Epithelial cell of prostate (primary cell): ENCODE measurements at regions not wholly inside any gene's neighbourhood (a gene's known extent, or its start where the extent isn't known, plus 50 kb on each side); places are given as distances from the start of the nearest gene placed in this dataset.

ENCODE experiments used
- DNase-seq: peaks from one replicate; pipeline ENCODE4 v3.0.0-alpha.2; 2011; ENCODE audit warnings: low read depth, low spot score
- H3K27ac ChIP-seq: fragments of 450-650 bp; 2 replicates; pipeline ENCODE4 v1.5.1; 2017; ENCODE audit warnings: mild to moderate bottlenecking

GRCh38 chr6:130748041-130748440 lies 79.2 kb upstream of the SMLR1 start:
- no peak overlapping the region for H3K27ac ChIP-seq
- DNase-seq = no peak

GRCh38 chr6:130749402-130749801 lies 77.8 kb upstream of the SMLR1 start:
- no peak overlapping the region for H3K27ac ChIP-seq
- DNase-seq = no peak

- H3K27ac ChIP-seq = no peak overlapping the region
- DNase-seq = no peak
Observed at GRCh38 chr6:130752267-130752666, 74.9 kb upstream of the SMLR1 start.

GRCh38 chr6:130754786-130755367 lies 72.3 kb upstream of the SMLR1 start:
- H3K27ac ChIP-seq = no peak overlapping the region
- DNase-seq = no peak

- H3K27ac ChIP-seq = no peak overlapping the region
Observed at GRCh38 chr6:130755368-130756034, 71.7 kb upstream of the SMLR1 start.

GRCh38 chr6:130756824-130757223 lies 70.4 kb upstream of the SMLR1 start:
- H3K27ac ChIP-seq = no peak overlapping the region
- DNase-seq = no peak

More at GRCh38 chr6:130755368-130756034, 71.7 kb upstream of the SMLR1 start:
- no peak for DNase-seq

- no peak overlapping the region for H3K27ac ChIP-seq
- no peak for DNase-seq
Observed at GRCh38 chr6:130758813-130759212, 68.4 kb upstream of the SMLR1 start.

- no peak overlapping the region for H3K27ac ChIP-seq
- DNase-seq = no peak
Observed at GRCh38 chr6:130760006-130760405, 67.2 kb upstream of the SMLR1 start.

- no peak for DNase-seq
Observed at GRCh38 chr6:130761286-130761685, 65.9 kb upstream of the SMLR1 start.

GRCh38 chr6:130765181-130765727 lies 62.0 kb upstream of the SMLR1 start:
- H3K27ac ChIP-seq = no peak overlapping the region
- DNase-seq = no peak

More at GRCh38 chr6:130761286-130761685, 65.9 kb upstream of the SMLR1 start:
- H3K27ac ChIP-seq = no peak overlapping the region

- DNase-seq = no peak
- H3K27ac ChIP-seq = no peak overlapping the region
Observed at GRCh38 chr6:130766239-130767144, 60.7 kb upstream of the SMLR1 start.

GRCh38 chr6:130769861-130770260 lies 57.3 kb upstream of the SMLR1 start:
- no peak overlapping the region for H3K27ac ChIP-seq
- DNase-seq = no peak

GRCh38 chr6:130771741-130772140 lies 55.5 kb upstream of the SMLR1 start:
- no peak for DNase-seq
- H3K27ac ChIP-seq = no peak overlapping the region

- no peak for DNase-seq
- H3K27ac ChIP-seq = no peak overlapping the region
Observed at GRCh38 chr6:130773860-130774259, 53.3 kb upstream of the SMLR1 start.

- no peak for DNase-seq
Observed at GRCh38 chr6:130775411-130776012, 51.7 kb upstream of the SMLR1 start.

GRCh38 chr6:130776287-130776925 lies 50.8 kb upstream of the SMLR1 start:
- H3K27ac ChIP-seq = no peak overlapping the region
- no peak for DNase-seq

More at GRCh38 chr6:130775411-130776012, 51.7 kb upstream of the SMLR1 start:
- no peak overlapping the region for H3K27ac ChIP-seq
